GM12878 (cell line): ENCODE measurements at regions not wholly inside any gene's neighbourhood (a gene's known extent, or its start where the extent isn't known, plus 50 kb on each side); places are given as distances from the start of the nearest gene placed in this dataset.

Source experiments
- CEBPB ChIP-seq, 2 experiments: fragments of 150-350 bp in 1 of 2; IDR thresholded peaks; 2 replicates each; pipeline ENCODE4 v1.6.1; 2012 to 2014; ENCODE audit warnings: low read depth in 2 of 2, low read length in 2 of 2, borderline replicate concordance in 1 of 2, inconsistent platforms in 1 of 2
- CTCF ChIP-seq, 3 experiments: IDR thresholded peaks in 2 of 3; conservative IDR thresholded peaks in 1 of 3; 2 replicates each; pipeline ENCODE4 v1.5.1; 2011; ENCODE audit warnings: low read depth in 3 of 3, low read length in 3 of 3, mild to moderate bottlenecking in 3 of 3, control low read depth in 2 of 3, moderate library complexity in 2 of 3, inconsistent platforms in 1 of 3, mixed read lengths in 1 of 3; ENCODE audit not compliant: control insufficient read depth in 2 of 3, insufficient read depth in 1 of 3; ENCODE audit errors: extremely low read depth in 1 of 3
- E2F8 ChIP-seq: fragments of 450-650 bp; IDR thresholded peaks from 2 replicates; pipeline ENCODE4 v1.6.1; 2018; ENCODE audit warnings: mild to moderate bottlenecking, low read depth, moderate library complexity; ENCODE audit not compliant: partially characterized antibody
- ELK1 ChIP-seq: IDR thresholded peaks from 2 replicates; pipeline ENCODE4 v1.6.1; 2012; ENCODE audit warnings: low read depth, low read length, improper control_type of control experiment
- ETV6 ChIP-seq, 2 experiments: fragments of 450-650 bp in 1 of 2; IDR thresholded peaks in 1 of 2; conservative IDR thresholded peaks in 1 of 2; 2 replicates each; pipeline ENCODE4 v1.6.1; 2014; ENCODE audit warnings: antibody characterized with exemption in 1 of 2, borderline replicate concordance in 1 of 2, low read depth in 1 of 2, mild to moderate bottlenecking in 1 of 2, moderate library complexity in 1 of 2
- EZH2 ChIP-seq: IDR thresholded peaks from 2 replicates; pipeline ENCODE4 v1.6.1; 2012; ENCODE audit warnings: low read depth, mild to moderate bottlenecking, control low read depth, inconsistent platforms, low read length, borderline replicate concordance; ENCODE audit not compliant: control insufficient read depth
- MAX ChIP-seq: IDR thresholded peaks from 2 replicates; pipeline ENCODE4 v1.6.1; 2012; ENCODE audit warnings: low read depth, low read length, improper control_type of control experiment
- MTA3 ChIP-seq: IDR thresholded peaks from 2 replicates; pipeline ENCODE4 v1.6.1; 2012; ENCODE audit warnings: low read length, inconsistent platforms, borderline replicate concordance
- NFYB ChIP-seq: IDR thresholded peaks from 2 replicates; pipeline ENCODE4 v1.6.1; 2011; ENCODE audit warnings: low read depth, mild to moderate bottlenecking, low read length, improper control_type of control experiment, moderate library complexity; ENCODE audit not compliant: insufficient read depth
- POLR2A ChIP-seq: IDR thresholded peaks from 2 replicates; pipeline ENCODE4 v1.6.1; 2011; ENCODE audit warnings: low read depth, mild to moderate bottlenecking, low read length
- SMC3 ChIP-seq: IDR thresholded peaks from 2 replicates; pipeline ENCODE4 v1.6.1; 2011; ENCODE audit warnings: low read length, improper control_type of control experiment, borderline replicate concordance
- SP1 ChIP-seq: IDR thresholded peaks from one replicate; pipeline ENCODE4 v1.6.1; 2011; ENCODE audit warnings: low read depth, low read length
- YY1 ChIP-seq: IDR thresholded peaks from 2 replicates; pipeline ENCODE4 v1.6.1; 2011; ENCODE audit warnings: low read depth, mild to moderate bottlenecking, low read length

GRCh38 chr9:21608200-21608599, 126.1 kb upstream of the IFNE start:
- no peak for TF ChIP-seq SMC3
- TF ChIP-seq POLR2A: no peak
- TF ChIP-seq NFYB: no peak
- TF ChIP-seq ELK1: no peak
- no peak for TF ChIP-seq YY1
- TF ChIP-seq CTCF (IDR thresholded peaks at IDR 0.05 in 2 of 3, conservative IDR thresholded peaks at IDR 0.05 in 1 of 3; ENCODE audit: control insufficient read depth in 2 of 3, extremely low read depth in 1 of 3, insufficient read depth in 1 of 3, low read depth in 3 of 3, low read length in 3 of 3): no peak
- no peak for TF ChIP-seq E2F8
- no peak for TF ChIP-seq CEBPB (IDR thresholded peaks at IDR 0.05; ENCODE audit: borderline replicate concordance in 1 of 2, low read depth in 2 of 2, low read length in 2 of 2)
- no peak for TF ChIP-seq MTA3
- no peak for TF ChIP-seq ETV6 (conservative IDR thresholded peaks at IDR 0.05 in 1 of 2, IDR thresholded peaks at IDR 0.05 in 1 of 2; ENCODE audit: borderline replicate concordance in 1 of 2, low read depth in 1 of 2)
- no peak for TF ChIP-seq EZH2
- no peak for TF ChIP-seq MAX
- TF ChIP-seq SP1: no peak
